ENCODE measurements at regions not wholly inside any gene's neighbourhood (a gene's known extent, or its start where the extent isn't known, plus 50 kb on each side); places are given as distances from the start of the nearest gene placed in this dataset.

- H3K4me3 ChIP-seq (ENCODE audit: low read length) = no peak overlapping the region
- H3K4me1 ChIP-seq (ENCODE audit: insufficient read depth, low read length) = no peaks in the 10 kb centered on the region
- no peak overlapping the region for H3K4me3 Mint-ChIP-seq
- no peaks in the 10 kb centered on the region for H3K4me1 Mint-ChIP-seq (ENCODE audit: low read depth)
- no peaks in the 10 kb centered on the region for H3K27me3 ChIP-seq (ENCODE audit: control insufficient read depth in 1 of 2, insufficient read depth in 2 of 2, low read length in 2 of 2)
- ChIA-PET POLR2A (no interaction called here), CTCF (no interaction called here)
- no peaks in the 10 kb centered on the region for H3K9me3 ChIP-seq (ENCODE audit: control insufficient read depth in 1 of 2, insufficient read depth in 1 of 2, low read length in 2 of 2)
- no peak overlapping the region for H3K27ac Mint-ChIP-seq
- no peak for TF ChIP-seq CTCF (IDR thresholded peaks at IDR 0.05)
- no peak overlapping the region for H3K27ac ChIP-seq (ENCODE audit: low read depth in 1 of 2, low read length in 2 of 2)
- no peak for ATAC-seq (ENCODE audit: poor library complexity)
- no peaks in the 10 kb centered on the region for H3K36me3 Mint-ChIP-seq (ENCODE audit: low read depth)
- intact Hi-C loops (cut with DNase I, micrococcal nuclease) = no loop called here
- no peaks in the 10 kb centered on the region for H3K27me3 Mint-ChIP-seq
- DNase-seq = no peak
- no peaks in the 10 kb centered on the region for H3K9me3 Mint-ChIP-seq
- no peaks in the 10 kb centered on the region for H3K36me3 ChIP-seq (ENCODE audit: insufficient read depth, low read length)
Measured at GRCh38 chr4:165805406-165805805, 67.6 kb upstream of the TLL1 start.

- H3K27ac ChIP-seq (ENCODE audit: low read depth in 1 of 2, low read length in 2 of 2) = no peak overlapping the region
- H3K36me3 ChIP-seq (ENCODE audit: insufficient read depth, low read length) = no peaks in the 10 kb centered on the region
- DNase-seq (no peak), ATAC-seq (ENCODE audit: poor library complexity) (no peak)
- Mint-ChIP-seq H3K36me3 (ENCODE audit: low read depth) (no peaks in the 10 kb centered on the region), H3K9me3 (no peaks in the 10 kb centered on the region), H3K27ac (no peak overlapping the region), H3K4me1 (ENCODE audit: low read depth) (no peaks in the 10 kb centered on the region), H3K4me3 (no peak overlapping the region), H3K27me3 (no peaks in the 10 kb centered on the region)
- H3K9me3 ChIP-seq (ENCODE audit: control insufficient read depth in 1 of 2, insufficient read depth in 1 of 2, low read length in 2 of 2) = no peaks in the 10 kb centered on the region
- intact Hi-C loops (cut with DNase I, micrococcal nuclease) = no loop called here
- no peaks in the 10 kb centered on the region for H3K27me3 ChIP-seq (ENCODE audit: control insufficient read depth in 1 of 2, insufficient read depth in 2 of 2, low read length in 2 of 2)
- ChIA-PET POLR2A (no interaction called here), CTCF (no interaction called here)
- H3K4me3 ChIP-seq (ENCODE audit: low read length) = no peak overlapping the region
- TF ChIP-seq CTCF (IDR thresholded peaks at IDR 0.05) = no peak
- no peaks in the 10 kb centered on the region for H3K4me1 ChIP-seq (ENCODE audit: insufficient read depth, low read length)
Measured at GRCh38 chr4:165806613-165807012, 66.4 kb upstream of the TLL1 start.

- intact Hi-C loops (cut with DNase I, micrococcal nuclease) = no loop called here
- Mint-ChIP-seq H3K36me3 (ENCODE audit: low read depth) (no peaks in the 10 kb centered on the region), H3K27ac (no peak overlapping the region), H3K4me3 (no peak overlapping the region), H3K27me3 (no peaks in the 10 kb centered on the region), H3K9me3 (peaks cover 2% of the 10 kb centered on the region), H3K4me1 (ENCODE audit: low read depth) (no peaks in the 10 kb centered on the region)
- Histone ChIP-seq H3K4me1 (ENCODE audit: insufficient read depth, low read length) (no peaks in the 10 kb centered on the region), H3K27me3 (ENCODE audit: control insufficient read depth in 1 of 2, insufficient read depth in 2 of 2, low read length in 2 of 2) (no peaks in the 10 kb centered on the region), H3K9me3 (ENCODE audit: control insufficient read depth in 1 of 2, insufficient read depth in 1 of 2, low read length in 2 of 2) (no peaks in the 10 kb centered on the region), H3K4me3 (ENCODE audit: low read length) (no peak overlapping the region), H3K27ac (ENCODE audit: low read depth in 1 of 2, low read length in 2 of 2) (no peak overlapping the region), H3K36me3 (ENCODE audit: insufficient read depth, low read length) (no peaks in the 10 kb centered on the region)
- TF ChIP-seq CTCF (IDR thresholded peaks at IDR 0.05) = no peak
- ATAC-seq (ENCODE audit: poor library complexity) = no peak
- ChIA-PET POLR2A (no interaction called here), CTCF (no interaction called here)
- DNase-seq = no peak
Measured at GRCh38 chr4:165810726-165811125, 62.3 kb upstream of the TLL1 start.
